ENCODE measurements at regions not wholly inside any gene's neighbourhood (a gene's known extent, or its start where the extent isn't known, plus 50 kb on each side); places are given as distances from the start of the nearest gene placed in this dataset.
A peak's percentile ranks its signal among the peaks of the same experiment; 100 is the strongest.
"Not testable (repeated sequence)": the region's sequence is repeated elsewhere in the genome, so short reads cannot be mapped to it uniquely, and the experiment has no call there.

GRCh38 chr2:184993746-184994145, 395.4 kb downstream of the ZNF804A start:
- H3K4me3 ChIP-seq (ENCODE audit: low read depth, low read length), result no peak overlapping the region
- H3K27me3 ChIP-seq (ENCODE audit: control insufficient read depth, insufficient read depth, low read length), result no peaks in the 10 kb centered on the region
- no peaks in the 10 kb centered on the region for H3K36me3 ChIP-seq (ENCODE audit: control insufficient read depth, insufficient read depth, low read length)
- no CpG with 5 or more reads among the region's 2 CpGs for WGBS (ENCODE audit: insufficient coverage)
- H3K27ac ChIP-seq (ENCODE audit: low read depth, low read length), result no peak overlapping the region
- H3K4me1 ChIP-seq (ENCODE audit: control insufficient read depth, insufficient read depth, low read length), result no peaks in the 10 kb centered on the region
- no peaks in the 10 kb centered on the region for H3K9me3 ChIP-seq (ENCODE audit: control insufficient read depth, insufficient read depth, low read length)
- DNase-seq (ENCODE audit: low read depth in 4 of 6, low spot score in 6 of 6), result peak in 1 of 6 donors; percentile 87

- no peaks in the 10 kb centered on the region for H3K4me1 ChIP-seq (ENCODE audit: control insufficient read depth, insufficient read depth, low read length)
- H3K27ac ChIP-seq (ENCODE audit: low read depth, low read length), result no peak overlapping the region
- no peaks in the 10 kb centered on the region for H3K36me3 ChIP-seq (ENCODE audit: control insufficient read depth, insufficient read depth, low read length)
- H3K27me3 ChIP-seq (ENCODE audit: control insufficient read depth, insufficient read depth, low read length), result no peaks in the 10 kb centered on the region
- 77% methylated on average over 3 of the region's 4 CpGs for WGBS (ENCODE audit: insufficient coverage)
- H3K9me3 ChIP-seq (ENCODE audit: control insufficient read depth, insufficient read depth, low read length), result no peaks in the 10 kb centered on the region
- H3K4me3 ChIP-seq (ENCODE audit: low read depth, low read length), result no peak overlapping the region
- DNase-seq (ENCODE audit: low read depth in 4 of 6, low spot score in 6 of 6), result no peak
Observed at GRCh38 chr2:185006481-185006880, 408.2 kb downstream of the ZNF804A start.

GRCh38 chr2:185012643-185013042, 414.3 kb downstream of the ZNF804A start:
- Histone ChIP-seq H3K27me3 (ENCODE audit: control insufficient read depth, insufficient read depth, low read length) (no peaks in the 10 kb centered on the region), H3K4me1 (ENCODE audit: control insufficient read depth, insufficient read depth, low read length) (no peaks in the 10 kb centered on the region), H3K4me3 (ENCODE audit: low read depth, low read length) (no peak overlapping the region), H3K9me3 (ENCODE audit: control insufficient read depth, insufficient read depth, low read length) (peaks cover 14% of the 10 kb centered on the region), H3K27ac (ENCODE audit: low read depth, low read length) (no peak overlapping the region), H3K36me3 (ENCODE audit: control insufficient read depth, insufficient read depth, low read length) (no peaks in the 10 kb centered on the region)
- WGBS (ENCODE audit: insufficient coverage), result 60% methylated on average over 1 of the region's 3 CpGs
- DNase-seq (ENCODE audit: low read depth in 4 of 6, low spot score in 6 of 6), result no peak

GRCh38 chr2:185014076-185014475, 415.7 kb downstream of the ZNF804A start:
- Histone ChIP-seq H3K4me3 (ENCODE audit: low read depth, low read length) (no peak overlapping the region), H3K36me3 (ENCODE audit: control insufficient read depth, insufficient read depth, low read length) (no peaks in the 10 kb centered on the region), H3K4me1 (ENCODE audit: control insufficient read depth, insufficient read depth, low read length) (no peaks in the 10 kb centered on the region), H3K27me3 (ENCODE audit: control insufficient read depth, insufficient read depth, low read length) (no peaks in the 10 kb centered on the region), H3K27ac (ENCODE audit: low read depth, low read length) (no peak overlapping the region), H3K9me3 (ENCODE audit: control insufficient read depth, insufficient read depth, low read length) (peaks cover 14% of the 10 kb centered on the region)
- DNase-seq (ENCODE audit: low read depth in 4 of 6, low spot score in 6 of 6), result no peak

- no CpG with 5 or more reads among the region's 3 CpGs for WGBS (ENCODE audit: insufficient coverage)
- not testable (repeated sequence) for H3K27ac ChIP-seq (ENCODE audit: low read depth, low read length); H3K36me3 ChIP-seq (ENCODE audit: control insufficient read depth, insufficient read depth, low read length); H3K9me3 ChIP-seq (ENCODE audit: control insufficient read depth, insufficient read depth, low read length); DNase-seq (ENCODE audit: low read depth in 4 of 6, low spot score in 6 of 6); H3K4me3 ChIP-seq (ENCODE audit: low read depth, low read length); H3K4me1 ChIP-seq (ENCODE audit: control insufficient read depth, insufficient read depth, low read length); H3K27me3 ChIP-seq (ENCODE audit: control insufficient read depth, insufficient read depth, low read length)
Observed at GRCh38 chr2:185025891-185026290, 427.6 kb downstream of the ZNF804A start.

GRCh38 chr2:185035906-185036305, 437.6 kb downstream of the ZNF804A start:
- no peak overlapping the region for H3K4me3 ChIP-seq (ENCODE audit: low read depth, low read length)
- DNase-seq (ENCODE audit: low read depth in 4 of 6, low spot score in 6 of 6), result peak in 2 of 6 donors; percentile 17 to 23
- H3K9me3 ChIP-seq (ENCODE audit: control insufficient read depth, insufficient read depth, low read length), result no peaks in the 10 kb centered on the region
- H3K27me3 ChIP-seq (ENCODE audit: control insufficient read depth, insufficient read depth, low read length), result no peaks in the 10 kb centered on the region
- no peaks in the 10 kb centered on the region for H3K4me1 ChIP-seq (ENCODE audit: control insufficient read depth, insufficient read depth, low read length)
- H3K36me3 ChIP-seq (ENCODE audit: control insufficient read depth, insufficient read depth, low read length), result no peaks in the 10 kb centered on the region
- WGBS (ENCODE audit: insufficient coverage), result no CpG with 5 or more reads among the region's 4 CpGs
- no peak overlapping the region for H3K27ac ChIP-seq (ENCODE audit: low read depth, low read length)

- Histone ChIP-seq H3K27me3 (ENCODE audit: control insufficient read depth, insufficient read depth, low read length) (no peaks in the 10 kb centered on the region), H3K4me1 (ENCODE audit: control insufficient read depth, insufficient read depth, low read length) (no peaks in the 10 kb centered on the region), H3K27ac (ENCODE audit: low read depth, low read length) (no peak overlapping the region), H3K9me3 (ENCODE audit: control insufficient read depth, insufficient read depth, low read length) (no peaks in the 10 kb centered on the region), H3K4me3 (ENCODE audit: low read depth, low read length) (no peak overlapping the region), H3K36me3 (ENCODE audit: control insufficient read depth, insufficient read depth, low read length) (no peaks in the 10 kb centered on the region)
- WGBS (ENCODE audit: insufficient coverage), result 92% methylated on average over 6 of the region's 7 CpGs
- DNase-seq (ENCODE audit: low read depth in 4 of 6, low spot score in 6 of 6), result no peak
Observed at GRCh38 chr2:185044323-185044874, 446.1 kb downstream of the ZNF804A start.

GRCh38 chr2:185050804-185051203, 452.5 kb downstream of the ZNF804A start:
- no CpG with 5 or more reads among the region's 2 CpGs for WGBS (ENCODE audit: insufficient coverage)
- Histone ChIP-seq H3K4me3 (ENCODE audit: low read depth, low read length) (no peak overlapping the region), H3K27ac (ENCODE audit: low read depth, low read length) (no peak overlapping the region), H3K4me1 (ENCODE audit: control insufficient read depth, insufficient read depth, low read length) (no peaks in the 10 kb centered on the region), H3K27me3 (ENCODE audit: control insufficient read depth, insufficient read depth, low read length) (no peaks in the 10 kb centered on the region), H3K9me3 (ENCODE audit: control insufficient read depth, insufficient read depth, low read length) (no peaks in the 10 kb centered on the region), H3K36me3 (ENCODE audit: control insufficient read depth, insufficient read depth, low read length) (no peaks in the 10 kb centered on the region)
- no peak for DNase-seq (ENCODE audit: low read depth in 4 of 6, low spot score in 6 of 6)

GRCh38 chr2:185063761-185064160, 465.4 kb downstream of the ZNF804A start:
- no peak overlapping the region for H3K27ac ChIP-seq (ENCODE audit: low read depth, low read length)
- DNase-seq (ENCODE audit: low read depth in 4 of 6, low spot score in 6 of 6), result peak in 2 of 6 donors; percentile 2 to 39
- no CpG with 5 or more reads among the region's 1 CpG for WGBS (ENCODE audit: insufficient coverage)
- no peaks in the 10 kb centered on the region for H3K9me3 ChIP-seq (ENCODE audit: control insufficient read depth, insufficient read depth, low read length)
- H3K4me1 ChIP-seq (ENCODE audit: control insufficient read depth, insufficient read depth, low read length), result no peaks in the 10 kb centered on the region
- no peaks in the 10 kb centered on the region for H3K36me3 ChIP-seq (ENCODE audit: control insufficient read depth, insufficient read depth, low read length)
- H3K27me3 ChIP-seq (ENCODE audit: control insufficient read depth, insufficient read depth, low read length), result no peaks in the 10 kb centered on the region
- no peak overlapping the region for H3K4me3 ChIP-seq (ENCODE audit: low read depth, low read length)

- Histone ChIP-seq H3K27ac (ENCODE audit: low read depth, low read length) (no peak overlapping the region), H3K36me3 (ENCODE audit: control insufficient read depth, insufficient read depth, low read length) (no peaks in the 10 kb centered on the region)
- WGBS (ENCODE audit: insufficient coverage), result no CpG with 5 or more reads among the region's 1 CpG
Observed at GRCh38 chr2:185066128-185066527, 467.8 kb downstream of the ZNF804A start.

More at GRCh38 chr2:185066128-185066527, 467.8 kb downstream of the ZNF804A start:
- Histone ChIP-seq H3K9me3 (ENCODE audit: control insufficient read depth, insufficient read depth, low read length) (no peaks in the 10 kb centered on the region), H3K4me1 (ENCODE audit: control insufficient read depth, insufficient read depth, low read length) (no peaks in the 10 kb centered on the region), H3K4me3 (ENCODE audit: low read depth, low read length) (no peak overlapping the region), H3K27me3 (ENCODE audit: control insufficient read depth, insufficient read depth, low read length) (no peaks in the 10 kb centered on the region)
- DNase-seq (ENCODE audit: low read depth in 4 of 6, low spot score in 6 of 6), result no peak
